ENCODE measurements at regions not wholly inside any gene's neighbourhood (a gene's known extent, or its start where the extent isn't known, plus 50 kb on each side); places are given as distances from the start of the nearest gene placed in this dataset.
"Not testable (repeated sequence)": the region's sequence is repeated elsewhere in the genome, so short reads cannot be mapped to it uniquely, and the experiment has no call there.

DNA sequence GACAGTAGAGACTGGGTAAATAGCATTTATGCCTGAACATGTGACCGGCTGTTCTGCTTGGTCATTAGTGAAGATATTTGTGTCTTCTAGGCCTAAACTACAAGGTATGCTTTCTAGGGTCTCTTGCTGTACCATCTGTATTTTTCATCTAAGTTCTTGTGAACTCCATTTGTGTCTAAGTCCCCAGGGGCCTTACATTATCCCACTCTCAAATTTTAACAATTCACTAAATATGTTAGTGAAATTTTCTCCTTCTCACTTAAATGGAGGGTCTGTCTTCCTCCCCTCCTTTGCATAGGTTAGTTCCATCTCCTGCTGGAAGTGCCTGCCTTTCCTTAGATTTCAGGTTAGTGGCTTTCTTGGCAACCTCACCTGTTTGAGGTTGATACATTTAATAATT, 382.6 kb downstream of the RAD51AP2 start:
- H3K36me3 Mint-ChIP-seq = no peaks in the 10 kb centered on the region
- H3K4me1 Mint-ChIP-seq = no peaks in the 10 kb centered on the region
- H3K9me3 Mint-ChIP-seq = peaks cover 3 to 22% (median 6%) of the 10 kb centered on the region in 6 donors
- no peak overlapping the region for H3K27ac Mint-ChIP-seq
- DNase-seq = no peak
- no peak overlapping the region for H3K4me3 Mint-ChIP-seq
- no peaks in the 10 kb centered on the region for H3K27me3 Mint-ChIP-seq (ENCODE audit: low read depth in 3 of 3)

- H3K27ac Mint-ChIP-seq = no peak overlapping the region
- H3K4me3 Mint-ChIP-seq = no peak overlapping the region
Observed at GRCh38 chr2:17133052-17133671, 385.1 kb downstream of the RAD51AP2 start.

DNA sequence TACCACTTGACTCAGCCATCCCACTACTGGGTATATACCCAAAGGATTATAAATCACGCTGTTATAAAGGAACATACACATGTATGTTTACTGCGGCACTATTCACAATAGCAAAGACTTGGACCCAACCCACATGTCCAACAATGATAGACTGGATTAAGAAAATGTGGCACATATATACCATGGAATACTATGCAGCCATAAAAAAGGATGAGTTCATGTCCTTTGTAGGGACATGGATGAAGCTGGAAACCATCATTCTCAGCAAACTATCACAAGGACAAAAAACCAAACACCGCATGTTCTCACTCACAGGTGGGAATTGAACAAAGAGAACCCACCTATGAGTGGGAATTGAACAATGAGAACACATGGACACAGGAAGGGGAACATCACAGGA, 387.6 kb downstream of the RAD51AP2 start:
- H3K27ac Mint-ChIP-seq; H3K9me3 Mint-ChIP-seq; H3K27me3 Mint-ChIP-seq (ENCODE audit: low read depth in 3 of 3); H3K4me1 Mint-ChIP-seq; H3K36me3 Mint-ChIP-seq; H3K4me3 Mint-ChIP-seq; DNase-seq: not testable (repeated sequence)

More at GRCh38 chr2:17133052-17133671, 385.1 kb downstream of the RAD51AP2 start:
- DNase-seq = no peak
- Mint-ChIP-seq H3K36me3 (no peaks in the 10 kb centered on the region), H3K9me3 (peaks cover 4 to 6% (median 5%) of the 10 kb centered on the region in 6 donors), H3K4me1 (no peaks in the 10 kb centered on the region), H3K27me3 (ENCODE audit: low read depth in 3 of 3) (no peaks in the 10 kb centered on the region)

DNA sequence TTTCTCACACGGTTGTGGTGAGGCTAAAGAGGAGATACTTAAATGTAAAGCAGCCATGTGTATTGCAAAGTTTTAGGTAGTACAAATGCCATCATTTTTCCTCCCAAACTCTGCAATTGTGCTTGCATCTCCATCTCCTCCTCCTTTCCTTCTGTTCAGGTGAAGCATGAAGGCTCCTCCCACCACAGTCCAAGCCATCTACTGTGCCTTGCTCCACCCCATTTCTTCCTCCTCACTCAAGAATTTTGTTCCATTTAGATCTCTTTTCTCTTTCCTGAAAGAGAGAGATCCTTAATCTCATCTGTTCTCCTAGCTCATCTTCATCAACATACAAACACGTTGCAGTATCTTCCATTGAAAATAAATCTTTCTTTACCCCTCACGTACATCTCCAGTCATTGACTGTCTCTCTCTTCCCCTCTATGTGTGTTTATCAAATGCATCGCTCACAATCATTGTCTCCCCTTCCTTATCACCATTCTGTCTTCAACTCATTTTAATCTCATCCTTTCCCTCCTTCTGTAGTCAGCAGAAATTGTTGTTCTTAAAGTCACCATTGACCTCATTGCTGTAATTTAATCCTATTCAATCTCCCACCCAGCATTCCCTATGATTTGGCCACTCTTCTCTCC, 392.1 kb downstream of the RAD51AP2 start:
- Mint-ChIP-seq H3K4me1 (no peaks in the 10 kb centered on the region), H3K4me3 (no peak overlapping the region), H3K27me3 (ENCODE audit: low read depth in 3 of 3) (peaks cover 0 to 2% (median 0%) of the 10 kb centered on the region in 3 donors), H3K27ac (no peak overlapping the region), H3K9me3 (peaks cover 6 to 36% (median 10%) of the 10 kb centered on the region in 6 donors), H3K36me3 (no peaks in the 10 kb centered on the region)
- DNase-seq = no peak

GRCh38 chr2:17124575-17125318, 393.5 kb downstream of the RAD51AP2 start:
- Mint-ChIP-seq H3K4me3 (no peak overlapping the region), H3K36me3 (no peaks in the 10 kb centered on the region)

GRCh38 chr2:17122887-17123501, 395.2 kb downstream of the RAD51AP2 start:
- no peaks in the 10 kb centered on the region for H3K4me1 Mint-ChIP-seq
- H3K27ac Mint-ChIP-seq = no peak overlapping the region
- H3K9me3 Mint-ChIP-seq = peaks cover 1 to 33% (median 10%) of the 10 kb centered on the region in 6 donors
- DNase-seq = no peak
- peaks cover 0 to 2% (median 0%) of the 10 kb centered on the region in 3 donors for H3K27me3 Mint-ChIP-seq (ENCODE audit: low read depth in 3 of 3)
- no peak overlapping the region for H3K4me3 Mint-ChIP-seq
- H3K36me3 Mint-ChIP-seq = no peaks in the 10 kb centered on the region

More at GRCh38 chr2:17124575-17125318, 393.5 kb downstream of the RAD51AP2 start:
- Mint-ChIP-seq H3K4me1 (no peaks in the 10 kb centered on the region), H3K9me3 (peaks cover 1 to 36% (median 10%) of the 10 kb centered on the region in 6 donors), H3K27me3 (ENCODE audit: low read depth in 3 of 3) (peaks cover 0 to 2% (median 0%) of the 10 kb centered on the region in 3 donors), H3K27ac (no peak overlapping the region)
- DNase-seq = no peak

DNA sequence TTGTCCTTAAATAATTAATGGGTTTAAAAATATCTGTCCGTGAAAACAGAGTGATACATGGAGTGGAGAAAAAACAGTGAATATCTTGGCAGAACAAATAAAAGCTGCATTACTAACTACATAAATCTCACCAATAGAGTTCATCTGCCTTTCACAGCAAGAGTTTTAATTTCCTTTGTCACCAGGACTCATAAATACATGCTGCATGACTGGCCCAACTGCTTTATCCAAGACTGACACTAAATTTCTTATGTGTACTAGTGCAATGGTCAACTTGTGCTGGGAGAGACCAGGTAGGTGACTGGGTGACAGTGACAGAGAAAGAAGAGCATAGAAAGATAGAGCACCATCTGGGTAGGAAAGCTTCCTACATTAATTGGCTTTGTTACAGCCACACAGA, 402.8 kb downstream of the RAD51AP2 start:
- no peak for DNase-seq
- Mint-ChIP-seq H3K9me3 (peaks cover 0 to 31% (median 6%) of the 10 kb centered on the region in 6 donors), H3K27ac (no peak overlapping the region), H3K36me3 (no peaks in the 10 kb centered on the region), H3K4me1 (no peaks in the 10 kb centered on the region), H3K4me3 (no peak overlapping the region), H3K27me3 (ENCODE audit: low read depth in 3 of 3) (peaks cover 0 to 4% (median 0%) of the 10 kb centered on the region in 3 donors)

GRCh38 chr2:17115042-17115441, 403.2 kb downstream of the RAD51AP2 start:
- H3K27ac Mint-ChIP-seq = no peak overlapping the region

GRCh38 chr2:17107871-17108270, 410.4 kb downstream of the RAD51AP2 start:
- Mint-ChIP-seq H3K27me3 (ENCODE audit: low read depth in 3 of 3) (peaks cover 0 to 6% (median 6%) of the 10 kb centered on the region in 3 donors), H3K27ac (no peak overlapping the region), H3K9me3 (peaks cover 2 to 32% (median 8%) of the 10 kb centered on the region in 6 donors), H3K4me3 (no peak overlapping the region), H3K36me3 (no peaks in the 10 kb centered on the region), H3K4me1 (no peaks in the 10 kb centered on the region)
- no peak for DNase-seq

More at GRCh38 chr2:17115042-17115441, 403.2 kb downstream of the RAD51AP2 start:
- Mint-ChIP-seq H3K9me3 (peaks cover 0 to 31% (median 6%) of the 10 kb centered on the region in 6 donors), H3K4me3 (no peak overlapping the region), H3K4me1 (no peaks in the 10 kb centered on the region), H3K27me3 (ENCODE audit: low read depth in 3 of 3) (peaks cover 0 to 4% (median 0%) of the 10 kb centered on the region in 3 donors), H3K36me3 (no peaks in the 10 kb centered on the region)
- no peak for DNase-seq

DNA sequence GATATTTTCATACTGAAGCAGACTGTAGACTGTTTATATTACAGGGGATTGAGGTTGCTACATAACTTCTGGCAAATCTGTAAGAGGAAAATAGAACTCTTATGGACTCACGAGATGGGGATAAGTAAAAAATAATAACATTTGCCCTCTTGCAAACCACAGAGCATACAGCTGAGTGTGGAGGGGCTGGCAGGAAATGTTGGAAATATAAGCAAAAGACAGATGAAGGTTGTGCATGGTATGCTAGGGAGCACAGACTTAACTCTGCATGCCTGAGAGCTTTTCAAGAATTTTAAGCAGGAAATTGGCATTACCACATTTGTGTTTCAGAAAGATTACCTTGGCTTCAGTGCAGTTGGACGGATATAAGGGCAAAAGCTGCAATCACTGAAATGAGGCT, 411.1 kb downstream of the RAD51AP2 start:
- Mint-ChIP-seq H3K27ac (no peak overlapping the region), H3K4me1 (no peaks in the 10 kb centered on the region), H3K4me3 (no peak overlapping the region), H3K27me3 (ENCODE audit: low read depth in 3 of 3) (peaks cover 0 to 6% (median 6%) of the 10 kb centered on the region in 3 donors), H3K36me3 (no peaks in the 10 kb centered on the region), H3K9me3 (peaks cover 2 to 32% (median 8%) of the 10 kb centered on the region in 6 donors)
- no peak for DNase-seq

- Mint-ChIP-seq H3K36me3 (no peaks in the 10 kb centered on the region), H3K9me3 (peaks cover 2 to 32% (median 8%) of the 10 kb centered on the region in 6 donors), H3K27me3 (ENCODE audit: low read depth in 3 of 3) (peaks cover 0 to 6% (median 6%) of the 10 kb centered on the region in 3 donors), H3K27ac (no peak overlapping the region), H3K4me1 (no peaks in the 10 kb centered on the region), H3K4me3 (no peak overlapping the region)
- DNase-seq = no peak
Observed at GRCh38 chr2:17106418-17106817, 411.8 kb downstream of the RAD51AP2 start.

GRCh38 chr2:17104454-17104853, 413.8 kb downstream of the RAD51AP2 start:
- DNase-seq = no peak
- H3K4me1 Mint-ChIP-seq = no peaks in the 10 kb centered on the region
- peaks cover 0 to 6% (median 3%) of the 10 kb centered on the region in 3 donors for H3K27me3 Mint-ChIP-seq (ENCODE audit: low read depth in 3 of 3)
- peaks cover 2 to 35% (median 8%) of the 10 kb centered on the region in 6 donors for H3K9me3 Mint-ChIP-seq
- H3K36me3 Mint-ChIP-seq = no peaks in the 10 kb centered on the region
- H3K27ac Mint-ChIP-seq = no peak overlapping the region
- no peak overlapping the region for H3K4me3 Mint-ChIP-seq

DNA sequence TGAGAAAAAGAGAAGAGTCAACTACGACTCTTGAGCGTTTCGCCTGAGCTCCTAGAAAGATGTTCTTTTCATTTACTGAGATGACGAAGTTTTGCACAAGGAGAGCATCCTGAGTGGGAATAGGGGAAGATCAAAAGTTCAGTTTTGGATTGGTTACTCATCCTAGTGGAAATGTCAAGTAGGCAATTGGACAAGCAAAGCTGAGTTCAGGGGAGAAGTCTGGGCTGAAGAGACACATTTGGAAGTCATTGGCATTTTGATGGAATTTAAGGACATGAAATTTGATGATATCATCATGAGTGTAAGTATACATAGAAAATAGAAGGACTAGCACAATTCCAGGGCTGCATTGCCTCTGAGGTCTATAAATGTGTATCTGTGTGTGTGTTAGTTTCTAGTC, 416.6 kb downstream of the RAD51AP2 start:
- no peak overlapping the region for H3K27ac Mint-ChIP-seq
- no peaks in the 10 kb centered on the region for H3K4me1 Mint-ChIP-seq
- no peak overlapping the region for H3K4me3 Mint-ChIP-seq
- H3K9me3 Mint-ChIP-seq = peaks cover 0 to 20% (median 3%) of the 10 kb centered on the region in 6 donors
- DNase-seq = no peak
- H3K27me3 Mint-ChIP-seq (ENCODE audit: low read depth in 3 of 3) = peaks cover 0 to 3% (median 2%) of the 10 kb centered on the region in 3 donors
- H3K36me3 Mint-ChIP-seq = no peaks in the 10 kb centered on the region
